BJ (cell line): ENCODE measurements at regions not wholly inside any gene's neighbourhood (a gene's known extent, or its start where the extent isn't known, plus 50 kb on each side); places are given as distances from the start of the nearest gene placed in this dataset.

Experiments used
- CTCF ChIA-PET: fragments of 350-600 bp; formaldehyde crosslinking; extraction: SDS; loops from one replicate; lab custom pipeline; 2021; ENCODE audit warnings: antibody characterized with exemption, inconsistent platforms; lab: Yijun Ruan, JAX
- POLR2A ChIA-PET: fragments of 300-600 bp; sonication (Branson Sonifier 250); formaldehyde crosslinking; extraction: SDS; loops from one replicate; lab custom pipeline; 2021; ENCODE audit warnings: antibody characterized with exemption; lab: Charles Lee
- DNase-seq: peaks from one replicate; pipeline ENCODE4 v3.0.0-alpha.2; 2011; ENCODE audit warnings: low read depth
- H3K27me3 ChIP-seq: 2 replicates; pipeline ENCODE4 v1.6.0; 2011; ENCODE audit warnings: low read length; ENCODE audit not compliant: control insufficient read depth, insufficient read depth
- H3K36me3 ChIP-seq: 2 replicates; pipeline ENCODE4 v1.5.1; 2011; ENCODE audit warnings: low read length; ENCODE audit not compliant: control insufficient read depth, insufficient read depth
- H3K4me3 ChIP-seq: 2 replicates; pipeline ENCODE4 v1.5.1; 2011; ENCODE audit warnings: low read depth, mild to moderate bottlenecking, control low read depth, low read length
- CTCF ChIP-seq: IDR thresholded peaks from 2 replicates; pipeline ENCODE4 v1.5.1; 2011; ENCODE audit warnings: low read depth, mild to moderate bottlenecking, control low read depth, inconsistent platforms, low read length, moderate library complexity; ENCODE audit not compliant: insufficient read depth

- ChIA-PET CTCF (no interaction called here), POLR2A (no interaction called here)
- no peak overlapping the region for H3K4me3 ChIP-seq
- TF ChIP-seq CTCF = no peak
- no peak for DNase-seq
- H3K27me3 ChIP-seq = no peaks in the 10 kb centered on the region
- H3K36me3 ChIP-seq = no peaks in the 10 kb centered on the region
Observed at GRCh38 chr13:93098972-93099371, 127.6 kb upstream of the GPC6 start.

GRCh38 chr13:93101226-93101734 lies 125.3 kb upstream of the GPC6 start:
- no peak for DNase-seq

GRCh38 chr13:93104270-93104669 lies 122.3 kb upstream of the GPC6 start:
- Histone ChIP-seq H3K27me3 (no peaks in the 10 kb centered on the region), H3K4me3 (no peak overlapping the region), H3K36me3 (no peaks in the 10 kb centered on the region)
- ChIA-PET POLR2A (no interaction called here), CTCF (no interaction called here)
- DNase-seq = no peak
- no peak for TF ChIP-seq CTCF

More at GRCh38 chr13:93101226-93101734, 125.3 kb upstream of the GPC6 start:
- Histone ChIP-seq H3K4me3 (no peak overlapping the region), H3K27me3 (no peaks in the 10 kb centered on the region), H3K36me3 (no peaks in the 10 kb centered on the region)
- TF ChIP-seq CTCF = no peak
- CTCF ChIA-PET = no interaction called here
- POLR2A ChIA-PET = no interaction called here

- ChIA-PET POLR2A (no interaction called here), CTCF (no interaction called here)
- no peak overlapping the region for H3K4me3 ChIP-seq
- no peak for DNase-seq
- TF ChIP-seq CTCF = no peak
- H3K36me3 ChIP-seq = no peaks in the 10 kb centered on the region
- H3K27me3 ChIP-seq = no peaks in the 10 kb centered on the region
Observed at GRCh38 chr13:93108111-93108601, 118.5 kb upstream of the GPC6 start.

GRCh38 chr13:93116809-93117208 lies 109.8 kb upstream of the GPC6 start:
- H3K36me3 ChIP-seq = no peaks in the 10 kb centered on the region
- CTCF ChIA-PET = no interaction called here
- POLR2A ChIA-PET = no interaction called here
- H3K4me3 ChIP-seq = no peak overlapping the region
- no peaks in the 10 kb centered on the region for H3K27me3 ChIP-seq
- TF ChIP-seq CTCF = no peak
- no peak for DNase-seq
